SK-N-SH (cell line): ENCODE measurements at regions not wholly inside any gene's neighbourhood (a gene's known extent, or its start where the extent isn't known, plus 50 kb on each side); places are given as distances from the start of the nearest gene placed in this dataset.

Experiments used
- CTCF ChIA-PET: fragments of 300-600, 350-600 bp; formaldehyde crosslinking; extraction: SDS; loops from one replicate; lab custom pipeline; 2021; lab: Yijun Ruan, JAX
- POLR2A ChIA-PET: fragments of 350-600 bp; sonication (Branson Sonifier 250); formaldehyde crosslinking; extraction: SDS; loops from one replicate; lab custom pipeline; 2020; ENCODE audit warnings: antibody characterized with exemption, inconsistent platforms; lab: Yijun Ruan, JAX
- DNase-seq: peaks from one replicate; pipeline ENCODE4 v3.0.0; 2012
- H2AFZ ChIP-seq: fragments of 200-600 bp; sonication (generic); 2 replicates; pipeline ENCODE4 v1.8.1; 2016; ENCODE audit warnings: antibody characterized with exemption, mild to moderate bottlenecking, low read depth
- H3F3A ChIP-seq: fragments of 200-600 bp; sonication (generic); replicated peaks from 2 replicates; pipeline ENCODE3; 2016; ENCODE audit warnings: antibody characterized with exemption, mild to moderate bottlenecking; ENCODE audit not compliant: insufficient read depth
- H3K27ac ChIP-seq, 2 experiments: fragments of 200-500 bp in 1 of 2; fragments of 200-600 bp in 1 of 2; sonication (Bioruptor generic) in 1 of 2; sonication (generic), shearing (Covaris generic) in 1 of 2; 2 replicates each; pipeline versions ENCODE4 v1.5.1 to v1.6.1; 2014 to 2016; ENCODE audit warnings: low read depth in 2 of 2, inconsistent platforms in 1 of 2, low read length in 1 of 2, mild to moderate bottlenecking in 1 of 2, mixed read lengths in 1 of 2
- H3K27me3 ChIP-seq: fragments of 200-600 bp; sonication (generic), shearing (Covaris generic); 2 replicates; pipeline ENCODE4 v1.6.1; 2016; ENCODE audit warnings: mixed run types; ENCODE audit not compliant: insufficient read depth
- H3K36me3 ChIP-seq, 2 experiments: fragments of 200-500 bp in 1 of 2; fragments of 200-600 bp in 1 of 2; sonication (Bioruptor generic) in 1 of 2; sonication (generic) in 1 of 2; replicated peaks in 1 of 2; 2 replicates each; pipeline versions ENCODE3 to v1.5.1; 2014 to 2016; ENCODE audit warnings: low read length in 1 of 2, mild to moderate bottlenecking in 1 of 2; ENCODE audit not compliant: insufficient read depth in 2 of 2, control insufficient read depth in 1 of 2
- H3K4me1 ChIP-seq, 2 experiments: fragments of 200-500 bp in 1 of 2; fragments of 200-600 bp in 1 of 2; sonication (Bioruptor generic) in 1 of 2; sonication (generic), shearing (Covaris generic) in 1 of 2; 2 replicates each; pipeline versions ENCODE4 v1.5.1 to v1.6.1; 2014 to 2016; ENCODE audit warnings: low read depth in 1 of 2, low read length in 1 of 2, mixed run types in 1 of 2; ENCODE audit not compliant: insufficient read depth in 2 of 2, control insufficient read depth in 1 of 2
- H3K4me2 ChIP-seq: fragments of 200-600 bp; sonication (generic), shearing (Covaris generic); 2 replicates; pipeline ENCODE4 v1.6.1; 2017; ENCODE audit warnings: mixed run types
- H3K4me3 ChIP-seq, 2 experiments: fragments of 200-500 bp in 1 of 2; fragments of 200-600 bp in 1 of 2; sonication (Bioruptor generic) in 1 of 2; sonication (generic), shearing (Covaris generic) in 1 of 2; 2 replicates each; pipeline versions ENCODE4 v1.5.1 to v1.8.1; 2014 to 2016; ENCODE audit warnings: low read depth in 2 of 2, inconsistent platforms in 1 of 2, low read length in 1 of 2, mild to moderate bottlenecking in 1 of 2, mixed read lengths in 1 of 2, moderate library complexity in 1 of 2
- H3K79me2 ChIP-seq: fragments of 200-600 bp; sonication (generic); 2 replicates; pipeline ENCODE4 v1.8.1; 2017; ENCODE audit warnings: mild to moderate bottlenecking; ENCODE audit not compliant: insufficient read depth
- H3K9ac ChIP-seq: fragments of 200-600 bp; sonication (generic); 2 replicates; pipeline ENCODE4 v1.6.1; 2017; ENCODE audit warnings: mixed run types
- H3K9me2 ChIP-seq: fragments of 200-600 bp; sonication (generic); 2 replicates; pipeline ENCODE4 v1.6.1; 2017; ENCODE audit warnings: mixed run types
- H3K9me3 ChIP-seq: fragments of 200-600 bp; sonication (generic); 2 replicates; pipeline ENCODE4 v1.6.1; 2017; ENCODE audit warnings: mixed run types, mild to moderate bottlenecking, moderate library complexity
- H4K20me1 ChIP-seq: fragments of 200-600 bp; sonication (generic); 2 replicates; pipeline ENCODE4 v1.6.1; 2017; ENCODE audit warnings: mild to moderate bottlenecking, mixed run types; ENCODE audit not compliant: insufficient read depth
- CTCF ChIP-seq: fragments of 200-600 bp; sonication (generic); IDR thresholded peaks from 2 replicates; pipeline ENCODE4 v1.6.1; 2017; ENCODE audit warnings: antibody characterized with exemption, mild to moderate bottlenecking, moderate library complexity
- EZH2phosphoT487 ChIP-seq: fragments of 200-600 bp; sonication (generic); IDR thresholded peaks from 2 replicates; pipeline ENCODE4 v1.6.1; 2017; ENCODE audit warnings: low read depth, mixed run types, mild to moderate bottlenecking, antibody characterized with exemption, moderate library complexity, borderline replicate concordance
- FOXM1 ChIP-seq: IDR thresholded peaks from 2 replicates; pipeline ENCODE4 v1.4.0; 2012; ENCODE audit warnings: low read depth, mild to moderate bottlenecking
- GATA2 ChIP-seq: sonication (generic); formaldehyde crosslinking; IDR thresholded peaks from 2 replicates; pipeline ENCODE4 v1.5.0; 2020; ENCODE audit warnings: mild to moderate bottlenecking, missing genetic modification reagents
- MXI1 ChIP-seq: IDR thresholded peaks from 2 replicates; pipeline ENCODE4 v1.6.1; 2012; ENCODE audit warnings: mild to moderate bottlenecking, low read depth, low read length, improper control_type of control experiment
- NRF1 ChIP-seq: IDR thresholded peaks from 2 replicates; pipeline ENCODE4 v1.6.1; 2012; ENCODE audit warnings: low read depth, mild to moderate bottlenecking, low read length
- POLR2AphosphoS5 ChIP-seq: IDR thresholded peaks from 2 replicates; pipeline ENCODE4 v1.6.1; 2012; ENCODE audit warnings: low read depth, low read length
- RCOR1 ChIP-seq: fragments of 150-350 bp; IDR thresholded peaks from 2 replicates; pipeline ENCODE4 v1.6.1; 2017; ENCODE audit warnings: antibody characterized with exemption, low read length
- RXRA ChIP-seq: IDR thresholded peaks from 2 replicates; pipeline ENCODE4 v1.4.0; 2012; ENCODE audit warnings: low read depth, mild to moderate bottlenecking, borderline replicate concordance
- SIN3A ChIP-seq: IDR thresholded peaks from 2 replicates; pipeline ENCODE4 v1.6.1; 2012; ENCODE audit warnings: low read depth, mild to moderate bottlenecking, low read length, moderate library complexity, borderline replicate concordance
- TCF12 ChIP-seq: IDR thresholded peaks from 2 replicates; pipeline ENCODE4 v1.4.0; 2012
- TEAD4 ChIP-seq: IDR thresholded peaks from 2 replicates; pipeline ENCODE4 v1.4.0; 2012; ENCODE audit warnings: mild to moderate bottlenecking, borderline replicate concordance; ENCODE audit not compliant: insufficient read depth
- USF2 ChIP-seq: fragments of 150-350 bp; IDR thresholded peaks from 2 replicates; pipeline ENCODE4 v1.6.1; 2017; ENCODE audit warnings: antibody characterized with exemption, low read length, low read depth, borderline replicate concordance
- WGBS: methylation state at CpG from one replicate; pipeline ENCODE4 v1.1.6; 2017; ENCODE audit warnings: low lambda C conversion rate; 5-methylcytosine and 5-hydroxymethylcytosine counted together
- TF ChIP-seq, protein P1 (sequence below): IDR thresholded peaks from 2 replicates; pipeline ENCODE4 v1.4.0; 2012; ENCODE audit warnings: low read depth, borderline replicate concordance
- TF ChIP-seq, protein P2 (sequence below): fragments of 150-350 bp; IDR thresholded peaks from 2 replicates; pipeline ENCODE4 v1.6.1; 2016; ENCODE audit warnings: mild to moderate bottlenecking, low read depth, low read length
- TF ChIP-seq, protein P3 (sequence below): IDR thresholded peaks from 2 replicates; pipeline ENCODE4; 2012
- TF ChIP-seq, protein P4 (sequence below): IDR thresholded peaks from 2 replicates; pipeline ENCODE4 v1.4.0; 2012; ENCODE audit warnings: low read depth, borderline replicate concordance

DNA sequence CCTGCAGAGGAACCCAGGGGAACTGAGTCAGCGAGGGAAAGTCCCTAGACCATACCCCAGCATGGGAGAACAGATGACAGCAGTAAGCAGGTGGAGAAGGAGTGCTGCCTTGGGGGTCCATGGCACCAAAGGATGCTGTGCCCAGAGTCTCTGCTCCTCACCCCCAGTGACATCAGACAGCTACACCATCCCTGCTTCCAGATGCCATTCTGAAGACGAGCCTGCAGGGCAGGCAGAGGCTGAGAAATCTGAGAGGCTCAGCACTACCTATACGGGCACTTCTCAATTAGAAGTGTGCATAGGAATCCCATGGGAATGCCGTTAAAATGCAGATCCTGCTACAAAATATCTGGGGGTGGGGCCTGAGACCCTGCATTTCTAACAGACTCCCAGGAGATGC lies 211.3 kb upstream of the NSMCE3 start:
- ChIA-PET CTCF (no interaction called here), POLR2A (no interaction called here)
- no peaks in the 10 kb centered on the region for H3K27me3 ChIP-seq
- DNase-seq: no peak
- H3K9ac ChIP-seq: no peak overlapping the region
- H3K36me3 ChIP-seq: no peaks in the 10 kb centered on the region
- no peak overlapping the region for H3K4me3 ChIP-seq
- H3K9me2 ChIP-seq: no peaks in the 10 kb centered on the region
- TF ChIP-seq SIN3A: no peak
- TF ChIP-seq, protein P1, sequence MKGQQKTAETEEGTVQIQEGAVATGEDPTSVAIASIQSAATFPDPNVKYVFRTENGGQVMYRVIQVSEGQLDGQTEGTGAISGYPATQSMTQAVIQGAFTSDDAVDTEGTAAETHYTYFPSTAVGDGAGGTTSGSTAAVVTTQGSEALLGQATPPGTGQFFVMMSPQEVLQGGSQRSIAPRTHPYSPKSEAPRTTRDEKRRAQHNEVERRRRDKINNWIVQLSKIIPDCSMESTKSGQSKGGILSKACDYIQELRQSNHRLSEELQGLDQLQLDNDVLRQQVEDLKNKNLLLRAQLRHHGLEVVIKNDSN: no peak
- no peak for TF ChIP-seq TCF12
- no peak for TF ChIP-seq CTCF
- TF ChIP-seq MXI1: no peak
- no peak for TF ChIP-seq RCOR1
- no peak for TF ChIP-seq USF2
- H3K9me3 ChIP-seq: no peaks in the 10 kb centered on the region
- no peak overlapping the region for H3K27ac ChIP-seq
- H2AFZ ChIP-seq: no peak overlapping the region
- WGBS: 30% methylated on average over 4 of the region's 4 CpGs
- no peaks in the 10 kb centered on the region for H3F3A ChIP-seq
- H4K20me1 ChIP-seq: no peaks in the 10 kb centered on the region
- H3K4me1 ChIP-seq: peaks cover 0 to 8% of the 10 kb centered on the region in 2 experiments; a peak in 1 of 4 replicates
- no peak overlapping the region for H3K4me2 ChIP-seq
- no peaks in the 10 kb centered on the region for H3K79me2 ChIP-seq

GRCh38 chr15:29480278-29480677 lies 210.7 kb upstream of the NSMCE3 start:
- 53% methylated on average over 8 of the region's 8 CpGs for WGBS
- H3K27me3 ChIP-seq: no peaks in the 10 kb centered on the region
- H3K4me1 ChIP-seq: peaks cover 0 to 8% of the 10 kb centered on the region in 2 experiments; a peak in 1 of 4 replicates
- ChIA-PET CTCF (no interaction called here), POLR2A (no interaction called here)
- H4K20me1 ChIP-seq: no peaks in the 10 kb centered on the region
- H3K9me3 ChIP-seq: no peaks in the 10 kb centered on the region
- no peak overlapping the region for H2AFZ ChIP-seq
- H3K27ac ChIP-seq: no peak overlapping the region
- H3K4me2 ChIP-seq: no peak overlapping the region
- no peak for DNase-seq
- no peaks in the 10 kb centered on the region for H3F3A ChIP-seq
- TF ChIP-seq EZH2phosphoT487 (no peak), RXRA (no peak), NRF1 (no peak), TEAD4 (no peak), GATA2 (no peak), POLR2AphosphoS5 (no peak), TCF12 (no peak), FOXM1 (no peak)
- TF ChIP-seq, protein P1: no peak
- TF ChIP-seq, protein P2, sequence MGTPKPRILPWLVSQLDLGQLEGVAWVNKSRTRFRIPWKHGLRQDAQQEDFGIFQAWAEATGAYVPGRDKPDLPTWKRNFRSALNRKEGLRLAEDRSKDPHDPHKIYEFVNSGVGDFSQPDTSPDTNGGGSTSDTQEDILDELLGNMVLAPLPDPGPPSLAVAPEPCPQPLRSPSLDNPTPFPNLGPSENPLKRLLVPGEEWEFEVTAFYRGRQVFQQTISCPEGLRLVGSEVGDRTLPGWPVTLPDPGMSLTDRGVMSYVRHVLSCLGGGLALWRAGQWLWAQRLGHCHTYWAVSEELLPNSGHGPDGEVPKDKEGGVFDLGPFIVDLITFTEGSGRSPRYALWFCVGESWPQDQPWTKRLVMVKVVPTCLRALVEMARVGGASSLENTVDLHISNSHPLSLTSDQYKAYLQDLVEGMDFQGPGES: no peak
- TF ChIP-seq, protein P3, sequence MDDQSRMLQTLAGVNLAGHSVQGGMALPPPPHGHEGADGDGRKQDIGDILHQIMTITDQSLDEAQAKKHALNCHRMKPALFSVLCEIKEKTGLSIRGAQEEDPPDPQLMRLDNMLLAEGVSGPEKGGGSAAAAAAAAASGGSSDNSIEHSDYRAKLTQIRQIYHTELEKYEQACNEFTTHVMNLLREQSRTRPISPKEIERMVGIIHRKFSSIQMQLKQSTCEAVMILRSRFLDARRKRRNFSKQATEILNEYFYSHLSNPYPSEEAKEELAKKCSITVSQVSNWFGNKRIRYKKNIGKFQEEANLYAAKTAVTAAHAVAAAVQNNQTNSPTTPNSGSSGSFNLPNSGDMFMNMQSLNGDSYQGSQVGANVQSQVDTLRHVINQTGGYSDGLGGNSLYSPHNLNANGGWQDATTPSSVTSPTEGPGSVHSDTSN: no peak
- TF ChIP-seq, protein P4, sequence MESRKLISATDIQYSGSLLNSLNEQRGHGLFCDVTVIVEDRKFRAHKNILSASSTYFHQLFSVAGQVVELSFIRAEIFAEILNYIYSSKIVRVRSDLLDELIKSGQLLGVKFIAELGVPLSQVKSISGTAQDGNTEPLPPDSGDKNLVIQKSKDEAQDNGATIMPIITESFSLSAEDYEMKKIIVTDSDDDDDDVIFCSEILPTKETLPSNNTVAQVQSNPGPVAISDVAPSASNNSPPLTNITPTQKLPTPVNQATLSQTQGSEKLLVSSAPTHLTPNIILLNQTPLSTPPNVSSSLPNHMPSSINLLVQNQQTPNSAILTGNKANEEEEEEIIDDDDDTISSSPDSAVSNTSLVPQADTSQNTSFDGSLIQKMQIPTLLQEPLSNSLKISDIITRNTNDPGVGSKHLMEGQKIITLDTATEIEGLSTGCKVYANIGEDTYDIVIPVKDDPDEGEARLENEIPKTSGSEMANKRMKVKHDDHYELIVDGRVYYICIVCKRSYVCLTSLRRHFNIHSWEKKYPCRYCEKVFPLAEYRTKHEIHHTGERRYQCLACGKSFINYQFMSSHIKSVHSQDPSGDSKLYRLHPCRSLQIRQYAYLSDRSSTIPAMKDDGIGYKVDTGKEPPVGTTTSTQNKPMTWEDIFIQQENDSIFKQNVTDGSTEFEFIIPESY: no peak
- H3K79me2 ChIP-seq: no peaks in the 10 kb centered on the region
- no peaks in the 10 kb centered on the region for H3K36me3 ChIP-seq
- H3K4me3 ChIP-seq: no peak overlapping the region
- no peak overlapping the region for H3K9ac ChIP-seq
- no peaks in the 10 kb centered on the region for H3K9me2 ChIP-seq
